Esophagus muscularis mucosa (tissue), 3 donors: ENCODE measurements at regions not wholly inside any gene's neighbourhood (a gene's known extent, or its start where the extent isn't known, plus 50 kb on each side); places are given as distances from the start of the nearest gene placed in this dataset.

Experiments used
- POLR2A ChIP-seq: fragments of 450-650 bp; IDR thresholded peaks from one replicate; pipeline ENCODE4 v1.6.1; 2017; ENCODE audit warnings: antibody characterized with exemption, moderate library complexity, mild to moderate bottlenecking, low read depth
- POLR2AphosphoS5 ChIP-seq, 2 donors: sonication (generic); formaldehyde crosslinking; IDR thresholded peaks; one replicate each; pipeline ENCODE4 v1.6.1; 2017; ENCODE audit warnings: antibody characterized with exemption in 2 of 2
- TF ChIP-seq, protein P1 (sequence below), 3 experiments: fragments of 200-600 bp in 2 of 3; fragments of 450-650 bp in 1 of 3; sonication (generic) in 2 of 3; IDR thresholded peaks; one replicate each; pipeline ENCODE4 v1.5.1; 2017 to 2019; ENCODE audit warnings: antibody characterized with exemption in 3 of 3, mild to moderate bottlenecking in 2 of 3, moderate library complexity in 1 of 3

DNA sequence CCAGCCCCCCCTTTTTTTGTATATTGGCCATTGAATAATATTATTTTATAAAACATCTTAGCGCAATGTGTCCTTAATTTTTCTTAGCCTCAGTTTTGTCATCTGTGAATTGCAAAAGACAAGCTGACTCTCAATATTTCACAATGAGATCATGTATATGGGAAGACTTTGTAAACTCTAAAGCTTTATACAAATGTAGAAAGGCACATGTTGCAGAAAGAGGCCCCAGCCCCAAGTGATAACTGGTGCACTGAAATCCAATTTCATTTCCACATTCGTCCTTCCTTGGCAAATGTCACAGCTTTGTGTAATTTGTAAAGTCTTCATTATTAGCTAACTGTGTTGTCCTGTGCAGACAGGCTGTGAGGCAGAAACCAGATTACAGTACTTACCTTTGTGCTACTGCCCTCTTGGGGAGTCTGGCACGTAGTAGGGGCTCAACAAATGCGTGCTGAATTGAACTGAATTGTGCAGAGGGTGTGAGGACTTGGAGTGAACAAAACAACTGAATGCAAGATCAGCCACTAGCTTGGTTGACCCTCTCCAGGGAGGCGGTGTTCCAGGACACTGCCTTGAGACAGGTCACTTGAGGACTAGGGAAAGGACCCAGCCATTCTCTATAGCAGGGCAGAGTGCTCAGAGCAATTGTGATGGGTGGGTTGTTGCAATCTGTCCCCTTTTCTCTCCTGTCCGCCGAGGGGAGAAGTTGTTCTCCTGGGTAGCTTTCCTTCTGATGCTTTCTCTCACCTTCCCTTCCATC lies 74.6 kb downstream of the LMO4 start:
- TF ChIP-seq, protein P1, sequence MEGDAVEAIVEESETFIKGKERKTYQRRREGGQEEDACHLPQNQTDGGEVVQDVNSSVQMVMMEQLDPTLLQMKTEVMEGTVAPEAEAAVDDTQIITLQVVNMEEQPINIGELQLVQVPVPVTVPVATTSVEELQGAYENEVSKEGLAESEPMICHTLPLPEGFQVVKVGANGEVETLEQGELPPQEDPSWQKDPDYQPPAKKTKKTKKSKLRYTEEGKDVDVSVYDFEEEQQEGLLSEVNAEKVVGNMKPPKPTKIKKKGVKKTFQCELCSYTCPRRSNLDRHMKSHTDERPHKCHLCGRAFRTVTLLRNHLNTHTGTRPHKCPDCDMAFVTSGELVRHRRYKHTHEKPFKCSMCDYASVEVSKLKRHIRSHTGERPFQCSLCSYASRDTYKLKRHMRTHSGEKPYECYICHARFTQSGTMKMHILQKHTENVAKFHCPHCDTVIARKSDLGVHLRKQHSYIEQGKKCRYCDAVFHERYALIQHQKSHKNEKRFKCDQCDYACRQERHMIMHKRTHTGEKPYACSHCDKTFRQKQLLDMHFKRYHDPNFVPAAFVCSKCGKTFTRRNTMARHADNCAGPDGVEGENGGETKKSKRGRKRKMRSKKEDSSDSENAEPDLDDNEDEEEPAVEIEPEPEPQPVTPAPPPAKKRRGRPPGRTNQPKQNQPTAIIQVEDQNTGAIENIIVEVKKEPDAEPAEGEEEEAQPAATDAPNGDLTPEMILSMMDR (IDR thresholded peaks at IDR 0.05) = no peak
- TF ChIP-seq POLR2A = no peak
- no peak for TF ChIP-seq POLR2AphosphoS5 (IDR thresholded peaks at IDR 0.05)
